ENCODE measurements at regions not wholly inside any gene's neighbourhood (a gene's known extent, or its start where the extent isn't known, plus 50 kb on each side); places are given as distances from the start of the nearest gene placed in this dataset.
A peak's percentile ranks its signal among the peaks of the same experiment; 100 is the strongest.

GRCh38 chr10:36182606-36183005, 540.5 kb upstream of the FZD8 start:
- Histone ChIP-seq H3K9ac (ENCODE audit: insufficient read depth, low read length) (no peak overlapping the region), H3K79me2 (ENCODE audit: control insufficient read depth, insufficient read depth, low read length) (no peaks in the 10 kb centered on the region), H3K4me3 (replicated peaks in 1 of 4; ENCODE audit: control extremely low read depth in 1 of 4, insufficient read depth in 1 of 4, low read depth in 3 of 4, low read length in 4 of 4) (no peak overlapping the region), H3K27ac (ENCODE audit: insufficient read depth, low read length) (no peak overlapping the region), H3K27me3 (ENCODE audit: control insufficient read depth, insufficient read depth, low read length) (no peaks in the 10 kb centered on the region), H3K4me2 (ENCODE audit: extremely low read depth, insufficient read depth, low read length) (no peak overlapping the region), H3K9me3 (ENCODE audit: control insufficient read depth, insufficient read depth, low read depth, low read length) (no peaks in the 10 kb centered on the region), H2AFZ (ENCODE audit: low read length) (no peak overlapping the region), H3K4me1 (ENCODE audit: control insufficient read depth, extremely low read depth, insufficient read depth, low read length) (no peaks in the 10 kb centered on the region), H3K36me3 (ENCODE audit: control insufficient read depth, insufficient read depth, low read length) (no peaks in the 10 kb centered on the region), H4K20me1 (ENCODE audit: control insufficient read depth, extremely low read depth, insufficient read depth, low read length) (no peaks in the 10 kb centered on the region)
- TF ChIP-seq CTCF (conservative IDR thresholded peaks at IDR 0.05 in 1 of 2, IDR thresholded peaks at IDR 0.05 in 1 of 2; ENCODE audit: low read depth in 1 of 2, low read length in 2 of 2) (no peak), EZH2 (IDR thresholded peaks at IDR 0.05; ENCODE audit: low read length, missing control alignments) (no peak)
- no peak for DNase-seq (ENCODE audit: low read depth in 2 of 2)

GRCh38 chr10:36182179-36182566, 540.1 kb upstream of the FZD8 start:
- Histone ChIP-seq H3K4me3 (replicated peaks in 1 of 4; ENCODE audit: control extremely low read depth in 1 of 4, insufficient read depth in 1 of 4, low read depth in 3 of 4, low read length in 4 of 4) (no peak overlapping the region), H2AFZ (ENCODE audit: low read length) (no peak overlapping the region)

GRCh38 chr10:36181426-36182178, 539.5 kb upstream of the FZD8 start:
- no peaks in the 10 kb centered on the region for H3K4me1 ChIP-seq (ENCODE audit: control insufficient read depth, extremely low read depth, insufficient read depth, low read length)
- no peaks in the 10 kb centered on the region for H3K36me3 ChIP-seq (ENCODE audit: control insufficient read depth, insufficient read depth, low read length)
- no peaks in the 10 kb centered on the region for H3K79me2 ChIP-seq (ENCODE audit: control insufficient read depth, insufficient read depth, low read length)
- no peaks in the 10 kb centered on the region for H3K27me3 ChIP-seq (ENCODE audit: control insufficient read depth, insufficient read depth, low read length)
- H3K4me2 ChIP-seq (ENCODE audit: extremely low read depth, insufficient read depth, low read length): no peak overlapping the region
- no peak overlapping the region for H2AFZ ChIP-seq (ENCODE audit: low read length)
- peak; percentile 34 to 47 for DNase-seq (ENCODE audit: low read depth in 2 of 2)
- H4K20me1 ChIP-seq (ENCODE audit: control insufficient read depth, extremely low read depth, insufficient read depth, low read length): no peaks in the 10 kb centered on the region
- TF ChIP-seq CTCF (conservative IDR thresholded peaks at IDR 0.05 in 1 of 2, IDR thresholded peaks at IDR 0.05 in 1 of 2; ENCODE audit: low read depth in 1 of 2, low read length in 2 of 2) (no peak), EZH2 (IDR thresholded peaks at IDR 0.05; ENCODE audit: low read length, missing control alignments) (no peak)
- no peak overlapping the region for H3K4me3 ChIP-seq (replicated peaks in 1 of 4; ENCODE audit: control extremely low read depth in 1 of 4, insufficient read depth in 1 of 4, low read depth in 3 of 4, low read length in 4 of 4)
- H3K27ac ChIP-seq (ENCODE audit: insufficient read depth, low read length): no peak overlapping the region
- no peak overlapping the region for H3K9ac ChIP-seq (ENCODE audit: insufficient read depth, low read length)
- H3K9me3 ChIP-seq (ENCODE audit: control insufficient read depth, insufficient read depth, low read depth, low read length): no peaks in the 10 kb centered on the region

More at GRCh38 chr10:36182179-36182566, 540.1 kb upstream of the FZD8 start:
- TF ChIP-seq EZH2 (IDR thresholded peaks at IDR 0.05; ENCODE audit: low read length, missing control alignments) (no peak), CTCF (conservative IDR thresholded peaks at IDR 0.05 in 1 of 2, IDR thresholded peaks at IDR 0.05 in 1 of 2; ENCODE audit: low read depth in 1 of 2, low read length in 2 of 2) (no peak)
- no peaks in the 10 kb centered on the region for H3K9me3 ChIP-seq (ENCODE audit: control insufficient read depth, insufficient read depth, low read depth, low read length)
- no peaks in the 10 kb centered on the region for H4K20me1 ChIP-seq (ENCODE audit: control insufficient read depth, extremely low read depth, insufficient read depth, low read length)
- peak in 1 of 2 donors; percentile 17 for DNase-seq (ENCODE audit: low read depth in 2 of 2)
- H3K27me3 ChIP-seq (ENCODE audit: control insufficient read depth, insufficient read depth, low read length): no peaks in the 10 kb centered on the region
- H3K27ac ChIP-seq (ENCODE audit: insufficient read depth, low read length): no peak overlapping the region
- no peak overlapping the region for H3K4me2 ChIP-seq (ENCODE audit: extremely low read depth, insufficient read depth, low read length)
- no peaks in the 10 kb centered on the region for H3K36me3 ChIP-seq (ENCODE audit: control insufficient read depth, insufficient read depth, low read length)
- no peak overlapping the region for H3K9ac ChIP-seq (ENCODE audit: insufficient read depth, low read length)
- H3K4me1 ChIP-seq (ENCODE audit: control insufficient read depth, extremely low read depth, insufficient read depth, low read length): no peaks in the 10 kb centered on the region
- H3K79me2 ChIP-seq (ENCODE audit: control insufficient read depth, insufficient read depth, low read length): no peaks in the 10 kb centered on the region

Measured in fibroblast of lung (primary cell).